ENCODE measurements at regions not wholly inside any gene's neighbourhood (a gene's known extent, or its start where the extent isn't known, plus 50 kb on each side); places are given as distances from the start of the nearest gene placed in this dataset.
"Not testable (repeated sequence)": the region's sequence is repeated elsewhere in the genome, so short reads cannot be mapped to it uniquely, and the experiment has no call there.

GRCh38 chr10:63077800-63078199, 55.3 kb upstream of the NRBF2 start:
- no peak for DNase-seq (ENCODE audit: low read depth)

- DNase-seq (ENCODE audit: low read depth) = no peak
Measured at GRCh38 chr10:63072951-63073350, 60.2 kb upstream of the NRBF2 start.

- no peak for DNase-seq (ENCODE audit: low read depth)
Measured at GRCh38 chr10:63071145-63071544, 62.0 kb upstream of the NRBF2 start.

GRCh38 chr10:63069318-63069717, 63.8 kb upstream of the NRBF2 start:
- DNase-seq (ENCODE audit: low read depth) = no peak

GRCh38 chr10:63068246-63068645, 64.9 kb upstream of the NRBF2 start:
- peak; percentile 9 for DNase-seq (ENCODE audit: low read depth)

- DNase-seq (ENCODE audit: low read depth) = no peak
Measured at GRCh38 chr10:63066606-63067005, 66.5 kb upstream of the NRBF2 start.

GRCh38 chr10:63064706-63065105, 68.4 kb upstream of the NRBF2 start:
- DNase-seq (ENCODE audit: low read depth) = no peak

- no peak for DNase-seq (ENCODE audit: low read depth)
Measured at GRCh38 chr10:63058236-63058635, 74.9 kb upstream of the NRBF2 start.

GRCh38 chr10:63057509-63057908, 75.6 kb upstream of the NRBF2 start:
- DNase-seq (ENCODE audit: low read depth) = no peak

GRCh38 chr10:63055705-63056104, 77.4 kb upstream of the NRBF2 start:
- no peak for DNase-seq (ENCODE audit: low read depth)

- DNase-seq (ENCODE audit: low read depth) = no peak
Measured at GRCh38 chr10:63054889-63055611, 78.1 kb upstream of the NRBF2 start.

GRCh38 chr10:63052083-63052482, 81.0 kb upstream of the NRBF2 start:
- no peak for DNase-seq (ENCODE audit: low read depth)

- DNase-seq (ENCODE audit: low read depth) = no peak
Measured at GRCh38 chr10:63042256-63042655, 90.9 kb upstream of the NRBF2 start.

- not testable (repeated sequence) for DNase-seq (ENCODE audit: low read depth)
Measured at GRCh38 chr10:63033616-63034185, 99.4 kb upstream of the NRBF2 start.

- no peak for DNase-seq (ENCODE audit: low read depth)
Measured at GRCh38 chr10:63030536-63030935, 102.6 kb upstream of the NRBF2 start.

GRCh38 chr10:63027531-63027930, 105.6 kb upstream of the NRBF2 start:
- no peak for DNase-seq (ENCODE audit: low read depth)

- no peak for DNase-seq (ENCODE audit: low read depth)
Measured at GRCh38 chr10:63021225-63021624, 111.9 kb upstream of the NRBF2 start.

- no peak for DNase-seq (ENCODE audit: low read depth)
Measured at GRCh38 chr10:63013755-63014154, 119.4 kb upstream of the NRBF2 start.

- no peak for DNase-seq (ENCODE audit: low read depth)
Measured at GRCh38 chr10:63012623-63013022, 120.5 kb upstream of the NRBF2 start.

GRCh38 chr10:63010203-63010602, 122.9 kb upstream of the NRBF2 start:
- no peak for DNase-seq (ENCODE audit: low read depth)

GRCh38 chr10:63008491-63008890, 124.6 kb upstream of the NRBF2 start:
- DNase-seq (ENCODE audit: low read depth) = no peak

GRCh38 chr10:63007112-63007511, 126.0 kb upstream of the NRBF2 start:
- DNase-seq (ENCODE audit: low read depth) = no peak

- DNase-seq (ENCODE audit: low read depth) = peak; percentile 76
Measured at GRCh38 chr10:63005246-63005645, 127.9 kb upstream of the NRBF2 start.

- DNase-seq (ENCODE audit: low read depth) = no peak
Measured at GRCh38 chr10:63003816-63004453, 129.2 kb upstream of the NRBF2 start.
